Glomerular endothelial cell (primary cell): ENCODE measurements at regions not wholly inside any gene's neighbourhood (a gene's known extent, or its start where the extent isn't known, plus 50 kb on each side); places are given as distances from the start of the nearest gene placed in this dataset.

ENCODE experiments used
- DNase-seq: peaks from one replicate; pipeline ENCODE4 v3.0.0-alpha.2; 2011; ENCODE audit warnings: low read depth, low spot score; ENCODE audit errors: extremely low read depth

DNA sequence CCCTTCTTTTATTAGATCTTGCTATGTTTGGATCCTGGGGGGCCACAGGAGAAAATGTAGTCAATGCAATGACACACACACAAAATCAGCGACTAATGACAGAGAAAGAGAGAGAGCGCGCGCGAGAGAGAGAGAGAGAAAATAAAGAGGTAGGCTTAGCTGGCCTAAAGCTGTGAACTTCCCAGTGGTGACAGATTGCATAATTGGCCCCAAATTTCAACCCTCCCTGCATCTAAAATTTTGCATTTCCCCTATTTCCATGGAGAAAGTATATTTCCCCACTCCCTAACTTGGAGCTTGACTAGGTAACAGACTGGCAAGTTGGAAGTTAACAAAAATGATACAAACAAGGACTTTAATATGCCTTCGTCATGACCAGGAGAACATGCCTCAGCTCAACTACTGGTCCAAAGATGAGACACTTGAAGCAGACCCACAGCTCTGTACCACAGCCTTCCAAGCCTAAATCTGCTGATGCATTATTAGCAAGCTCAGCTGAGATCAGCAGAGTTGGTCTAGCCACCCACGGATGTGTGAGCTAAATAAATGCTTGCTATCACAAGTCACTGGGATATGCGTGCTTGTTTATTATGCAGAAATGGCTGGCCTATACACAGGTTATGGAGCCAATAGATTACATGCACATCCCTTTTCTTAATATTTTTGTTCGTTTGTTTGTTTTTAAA is 118.1 kb upstream of the PRDM1 start:
- no peak for DNase-seq

DNA sequence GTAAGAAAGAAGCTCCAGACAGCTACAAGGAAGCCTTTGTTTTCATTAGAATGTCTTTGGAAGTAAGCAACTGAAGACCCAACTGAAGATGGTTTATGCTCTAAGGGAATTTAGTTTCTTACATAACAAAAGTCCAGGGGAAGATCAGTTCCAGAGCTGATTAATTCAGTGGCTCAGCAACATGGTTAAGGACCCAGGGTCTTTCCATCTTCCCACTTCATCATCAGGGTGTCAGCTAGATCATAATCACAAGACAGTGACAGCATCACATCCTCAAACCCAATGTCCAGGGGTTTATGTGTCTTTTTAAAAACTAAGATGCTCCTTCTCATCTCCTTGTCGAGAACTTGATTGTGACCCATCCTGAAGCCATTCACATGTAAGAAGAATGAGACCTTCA is 119.7 kb upstream of the PRDM1 start:
- DNase-seq = no peak

- no peak for DNase-seq
These were observed 121.0 kb upstream of the PRDM1 start for GRCh38 chr6:105964979-105965760.

GRCh38 chr6:105954148-105954547 is 132.0 kb upstream of the PRDM1 start:
- DNase-seq = no peak

DNA sequence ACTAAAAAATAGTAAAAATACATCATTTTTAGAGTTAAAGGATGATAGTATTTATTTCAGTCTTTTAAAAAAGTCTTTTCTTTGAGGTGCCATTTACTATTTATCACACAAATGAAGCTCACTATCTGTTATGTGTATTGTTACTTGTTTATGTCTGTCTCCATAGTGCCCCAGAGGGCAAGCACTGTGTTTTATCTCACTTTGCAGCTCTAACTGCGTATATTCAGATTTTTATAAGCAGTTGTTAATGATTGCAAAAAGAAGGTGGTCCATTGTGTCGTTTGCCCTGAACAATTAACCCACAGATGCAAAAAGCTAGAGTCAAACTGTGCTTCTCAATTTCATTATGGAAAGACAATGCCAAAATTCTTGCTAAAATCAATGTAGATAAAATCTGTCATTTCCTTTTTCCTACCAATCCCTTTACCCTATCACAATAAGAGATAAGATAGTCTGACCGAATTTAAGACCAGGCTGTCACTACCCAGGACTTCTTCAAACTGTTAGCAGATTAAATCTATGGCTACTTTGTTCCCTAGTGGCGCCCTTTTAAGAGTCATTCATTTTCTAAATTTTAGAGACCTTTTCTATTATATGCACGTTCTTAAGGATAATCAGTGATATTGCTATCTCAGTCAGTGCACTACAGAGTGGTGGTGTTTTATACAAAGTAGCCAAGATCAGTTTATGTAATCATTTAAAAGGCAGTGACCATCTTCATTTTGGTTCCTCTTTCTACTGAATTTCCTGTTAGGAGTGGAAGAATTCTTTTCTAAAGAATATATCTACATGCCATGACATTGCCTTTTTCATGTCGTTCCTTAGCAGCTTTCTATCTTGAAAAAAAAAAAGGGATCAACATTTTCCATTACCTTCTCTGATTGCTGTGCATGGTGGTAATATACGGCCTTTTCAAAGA is 133.1 kb upstream of the PRDM1 start:
- DNase-seq = no peak

- no peak for DNase-seq
These were observed 133.8 kb upstream of the PRDM1 start for GRCh38 chr6:105952326-105952725.

GRCh38 chr6:105951322-105951721 is 134.8 kb upstream of the PRDM1 start:
- DNase-seq = no peak

GRCh38 chr6:105949869-105950268 is 136.3 kb upstream of the PRDM1 start:
- DNase-seq = no peak

DNA sequence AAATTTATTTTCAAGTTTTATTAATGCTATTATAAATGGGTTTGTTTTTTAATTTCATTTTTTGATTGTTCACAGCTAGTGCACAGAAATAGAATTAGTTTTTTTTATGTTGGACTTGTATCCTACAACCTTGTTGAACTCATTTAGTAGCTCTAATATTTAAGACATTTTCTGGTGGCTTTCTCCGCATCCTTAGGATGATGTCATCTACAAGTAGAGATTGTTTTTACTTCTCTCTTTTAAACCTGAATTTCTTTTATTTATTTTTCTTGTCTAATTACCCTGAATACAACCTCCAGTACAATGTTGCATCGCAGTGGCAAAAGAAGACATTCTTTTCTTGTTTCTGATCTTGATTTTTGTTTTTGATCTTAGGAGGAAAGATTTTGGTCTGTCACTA is 142.6 kb upstream of the PRDM1 start:
- no peak for DNase-seq

- DNase-seq = no peak
These were observed 144.3 kb upstream of the PRDM1 start for GRCh38 chr6:105941621-105942412.

DNA sequence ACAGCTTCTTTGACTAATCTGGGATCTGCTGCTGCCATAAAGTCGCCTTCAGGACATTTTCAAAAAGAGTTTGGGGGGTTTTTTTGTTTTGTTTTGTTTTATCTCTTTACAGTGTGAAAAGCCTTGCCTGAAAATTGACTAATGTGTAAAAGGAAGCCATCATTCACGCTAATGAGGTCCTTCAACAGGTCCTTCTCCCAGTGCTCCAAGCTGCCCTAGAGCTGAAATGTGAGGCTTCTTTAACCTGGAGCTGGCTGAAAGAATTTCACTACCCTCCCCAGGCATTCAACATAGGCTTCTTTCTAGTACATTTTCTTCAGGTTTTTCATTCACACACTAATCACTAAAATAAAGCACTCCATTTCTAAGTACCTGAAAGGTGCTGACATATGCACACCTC is 145.1 kb upstream of the PRDM1 start:
- DNase-seq = no peak

- DNase-seq = no peak
These were observed 149.2 kb upstream of the PRDM1 start for GRCh38 chr6:105936972-105937371.

DNA sequence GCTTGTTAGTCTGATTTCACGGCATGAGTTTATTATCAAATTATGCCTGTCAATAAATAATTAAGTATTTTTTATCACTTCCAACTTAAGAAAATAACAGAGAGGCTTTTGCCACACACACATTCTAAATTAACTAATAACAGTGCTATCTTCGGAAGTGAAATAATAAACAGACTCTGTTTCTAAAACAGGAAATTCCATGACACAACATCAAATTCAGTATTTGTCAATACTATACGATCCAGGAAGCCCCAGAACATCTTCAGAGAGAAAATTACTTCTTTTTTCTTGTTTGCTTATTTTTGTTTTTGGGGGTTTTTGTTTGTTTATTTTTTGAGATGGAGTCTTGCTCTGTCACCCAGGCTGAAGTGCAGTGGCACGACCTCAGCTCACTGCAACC is 150.7 kb upstream of the PRDM1 start:
- no peak for DNase-seq

- DNase-seq = no peak
These were observed 151.4 kb upstream of the PRDM1 start for GRCh38 chr6:105934708-105935107.

DNA sequence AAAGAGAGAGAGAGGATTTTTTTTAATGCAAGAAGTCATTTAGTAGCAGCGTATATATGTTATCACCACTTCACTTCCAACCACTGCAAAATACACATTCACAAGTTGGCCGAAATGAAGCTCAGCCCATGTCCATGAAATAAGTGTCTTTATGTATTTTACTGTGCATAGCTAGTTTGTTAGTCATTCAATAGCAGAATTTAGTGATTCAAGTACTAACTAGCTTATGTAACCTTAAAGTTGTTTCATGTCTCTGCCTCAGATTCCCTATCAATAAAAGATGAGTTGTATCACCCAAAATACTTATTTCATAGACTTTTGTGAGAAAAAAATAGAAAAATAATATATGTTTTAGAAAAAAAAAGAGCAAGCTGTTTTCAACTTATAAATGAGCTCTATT is 153.7 kb upstream of the PRDM1 start:
- DNase-seq = no peak

GRCh38 chr6:105929626-105930025 is 156.5 kb upstream of the PRDM1 start:
- no peak for DNase-seq

DNA sequence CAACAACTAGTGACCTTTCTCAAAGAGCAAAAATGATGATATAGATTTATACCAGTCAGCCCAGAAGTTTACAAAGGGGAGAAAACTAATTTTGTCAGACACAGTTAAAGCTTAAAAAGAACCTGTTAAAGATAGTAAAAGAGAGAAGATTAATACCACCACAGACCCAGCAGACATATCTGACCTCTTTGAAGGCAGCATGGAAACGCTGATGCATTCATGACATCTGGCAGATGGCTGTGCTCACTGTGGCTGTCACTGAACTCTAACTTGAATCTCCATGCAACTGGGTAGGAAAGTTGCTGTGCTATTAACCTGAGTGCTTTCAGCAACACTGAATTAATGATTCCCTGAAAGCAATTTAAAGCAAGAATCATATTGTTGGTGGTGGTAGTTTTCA is 159.8 kb upstream of the PRDM1 start:
- DNase-seq = no peak

- no peak for DNase-seq
These were observed 160.4 kb upstream of the PRDM1 start for GRCh38 chr6:105925706-105926105.

- no peak for DNase-seq
These were observed 164.4 kb upstream of the PRDM1 start for GRCh38 chr6:105921781-105922180.

GRCh38 chr6:105920071-105920470 is 166.1 kb upstream of the PRDM1 start:
- DNase-seq = no peak
